OCI-LY1 (cell line): ENCODE measurements at regions not wholly inside any gene's neighbourhood (a gene's known extent, or its start where the extent isn't known, plus 50 kb on each side); places are given as distances from the start of the nearest gene placed in this dataset.

Source experiments
- H2AFZ ChIP-seq: fragments of 200-600 bp; sonication (generic), shearing (Covaris generic); 2 replicates; pipeline ENCODE4 v1.6.0; 2014; ENCODE audit warnings: antibody characterized with exemption, mild to moderate bottlenecking, low read length
- H3F3A ChIP-seq: fragments of 200-600 bp; sonication (generic), shearing (Covaris generic); 2 replicates; pipeline ENCODE4 v1.6.0; 2014; ENCODE audit warnings: mild to moderate bottlenecking, antibody characterized with exemption, low read length, moderate library complexity; ENCODE audit not compliant: insufficient read depth
- H3K27ac ChIP-seq: fragments of 200-600 bp; sonication (generic); 2 replicates; pipeline ENCODE4 v1.5.1; 2014; ENCODE audit warnings: low read length, mixed run types, mild to moderate bottlenecking, low read depth; ENCODE audit not compliant: poor library complexity, severe bottlenecking
- H3K27me3 ChIP-seq: fragments of 200-600 bp; sonication (generic); 2 replicates; pipeline ENCODE4 v1.6.0; 2014; ENCODE audit warnings: antibody characterized with exemption, mild to moderate bottlenecking, low read length, moderate library complexity; ENCODE audit not compliant: insufficient read depth
- H3K36me3 ChIP-seq: fragments of 200-600 bp; sonication (generic); 2 replicates; pipeline ENCODE4 v1.6.1; 2014; ENCODE audit warnings: mild to moderate bottlenecking, antibody characterized with exemption, low read length, moderate library complexity, mixed read lengths; ENCODE audit not compliant: insufficient read depth
- H3K4me1 ChIP-seq: fragments of 200-600 bp; sonication (generic); 2 replicates; pipeline ENCODE4 v1.5.1; 2014; ENCODE audit warnings: mild to moderate bottlenecking, low read length, moderate library complexity; ENCODE audit not compliant: insufficient read depth, severe bottlenecking
- H3K4me2 ChIP-seq: fragments of 200-600 bp; sonication (generic), shearing (Covaris generic); 2 replicates; pipeline ENCODE4 v1.6.1; 2014; ENCODE audit warnings: low read length
- H3K4me3 ChIP-seq: fragments of 200-600 bp; sonication (generic); 2 replicates; pipeline ENCODE4 v1.5.1; 2014; ENCODE audit warnings: low read length, low read depth, mild to moderate bottlenecking, mixed read lengths; ENCODE audit not compliant: poor library complexity, severe bottlenecking
- H3K79me2 ChIP-seq: fragments of 200-600 bp; shearing (Covaris generic); 2 replicates; pipeline ENCODE4 v1.6.1; 2016; ENCODE audit warnings: mixed run types, low read length, mixed read lengths; ENCODE audit not compliant: insufficient read depth
- H3K9ac ChIP-seq: fragments of 200-600 bp; sonication (generic), shearing (Covaris generic); 2 replicates; pipeline ENCODE4 v1.6.1; 2014; ENCODE audit warnings: mild to moderate bottlenecking, low read length, mixed read lengths
- H3K9me2 ChIP-seq: fragments of 200-600 bp; sonication (generic), shearing (Covaris generic); 2 replicates; pipeline ENCODE4 v1.6.1; 2014; ENCODE audit warnings: low read depth, mild to moderate bottlenecking, low read length, mixed read lengths
- H3K9me3 ChIP-seq: fragments of 200-600 bp; shearing (Covaris generic); 2 replicates; pipeline ENCODE4 v1.6.1; 2014; ENCODE audit warnings: low read length, mixed read lengths
- H4K20me1 ChIP-seq: fragments of 200-600 bp; sonication (generic), shearing (Covaris generic); 2 replicates; pipeline ENCODE4 v1.6.0; 2016; ENCODE audit warnings: mild to moderate bottlenecking, low read length; ENCODE audit not compliant: insufficient read depth
- CTCF ChIP-seq: fragments of 200-600 bp; sonication (generic), shearing (Covaris generic); IDR thresholded peaks from 2 replicates; pipeline ENCODE4 v1.5.1; 2017; ENCODE audit warnings: mild to moderate bottlenecking, antibody characterized with exemption, low read length, moderate library complexity, mixed read lengths
- EZH2 ChIP-seq: fragments of 200-600 bp; sonication (generic), shearing (Covaris generic); IDR thresholded peaks from 2 replicates; pipeline ENCODE4 v1.8.0; 2017; ENCODE audit warnings: borderline replicate concordance, mixed run types, mild to moderate bottlenecking, antibody characterized with exemption, low read length, moderate library complexity, mixed read lengths

- H2AFZ ChIP-seq: no peak overlapping the region
- H3F3A ChIP-seq: no peaks in the 10 kb centered on the region
- H3K4me1 ChIP-seq: peaks cover 5% of the 10 kb centered on the region
- no peaks in the 10 kb centered on the region for H3K36me3 ChIP-seq
- no peaks in the 10 kb centered on the region for H3K9me2 ChIP-seq
- no peaks in the 10 kb centered on the region for H3K9me3 ChIP-seq
- H4K20me1 ChIP-seq: no peaks in the 10 kb centered on the region
- no peak overlapping the region for H3K4me3 ChIP-seq
- TF ChIP-seq EZH2: no peak
- TF ChIP-seq CTCF: no peak
- H3K9ac ChIP-seq: no peak overlapping the region
- no peaks in the 10 kb centered on the region for H3K27me3 ChIP-seq
- H3K79me2 ChIP-seq: no peaks in the 10 kb centered on the region
- H3K4me2 ChIP-seq: no peak overlapping the region
- H3K27ac ChIP-seq: no peak overlapping the region
Measured at GRCh38 chr1:229062135-229062534, 208.8 kb upstream of the RAB4A start.

- H3K4me1 ChIP-seq: peaks cover under 1% of the 10 kb centered on the region
- no peaks in the 10 kb centered on the region for H3K9me2 ChIP-seq
- no peak overlapping the region for H3K4me2 ChIP-seq
- H3K36me3 ChIP-seq: no peaks in the 10 kb centered on the region
- no peak overlapping the region for H3K9ac ChIP-seq
- H3K79me2 ChIP-seq: no peaks in the 10 kb centered on the region
- TF ChIP-seq EZH2: no peak
- TF ChIP-seq CTCF: no peak
- H3K27me3 ChIP-seq: 0 out of 2 replicates have a peak, but pooled peaks cover 4% of the 10 kb centered on the region
- H4K20me1 ChIP-seq: no peaks in the 10 kb centered on the region
- no peak overlapping the region for H2AFZ ChIP-seq
- no peak overlapping the region for H3K4me3 ChIP-seq
- H3F3A ChIP-seq: no peaks in the 10 kb centered on the region
- no peaks in the 10 kb centered on the region for H3K9me3 ChIP-seq
- no peak overlapping the region for H3K27ac ChIP-seq
Measured at GRCh38 chr1:229063154-229063773, 207.6 kb upstream of the RAB4A start.

GRCh38 chr1:229064320-229065168 is 206.4 kb upstream of the RAB4A start:
- H3K36me3 ChIP-seq: no peaks in the 10 kb centered on the region
- no peaks in the 10 kb centered on the region for H3F3A ChIP-seq
- no peak overlapping the region for H3K27ac ChIP-seq
- H4K20me1 ChIP-seq: no peaks in the 10 kb centered on the region
- no peaks in the 10 kb centered on the region for H3K4me1 ChIP-seq
- H3K9me2 ChIP-seq: no peaks in the 10 kb centered on the region
- 0 out of 2 replicates have a peak, but pooled peaks cover 4% of the 10 kb centered on the region for H3K27me3 ChIP-seq
- no peak overlapping the region for H3K9ac ChIP-seq
- H3K4me3 ChIP-seq: no peak overlapping the region
- no peaks in the 10 kb centered on the region for H3K79me2 ChIP-seq
- no peak overlapping the region for H3K4me2 ChIP-seq
- no peak for TF ChIP-seq EZH2
- TF ChIP-seq CTCF: no peak
- no peak overlapping the region for H2AFZ ChIP-seq
- no peaks in the 10 kb centered on the region for H3K9me3 ChIP-seq
